VCaP (cell line): ENCODE measurements at regions not wholly inside any gene's neighbourhood (a gene's known extent, or its start where the extent isn't known, plus 50 kb on each side); places are given as distances from the start of the nearest gene placed in this dataset.

Experiments used
- H3K27ac ChIP-seq: fragments of 450-650 bp; 2 replicates; pipeline ENCODE4 v1.5.1; 2017
- CTCF ChIP-seq: fragments of 450-650 bp; conservative IDR thresholded peaks from 2 replicates; pipeline ENCODE4 v1.5.1; 2017; ENCODE audit warnings: mild to moderate bottlenecking, moderate library complexity

- TF ChIP-seq CTCF, result no peak
- H3K27ac ChIP-seq, result no peak overlapping the region
Measured at GRCh38 chr4:35228313-35228712, 1016.0 kb downstream of the ARAP2 start.

GRCh38 chr4:35229021-35229420 is 1015.3 kb downstream of the ARAP2 start:
- no peak overlapping the region for H3K27ac ChIP-seq
- TF ChIP-seq CTCF, result no peak

GRCh38 chr4:35237924-35238323 is 1006.4 kb downstream of the ARAP2 start:
- no peak overlapping the region for H3K27ac ChIP-seq
- no peak for TF ChIP-seq CTCF

GRCh38 chr4:35238793-35239192 is 1005.5 kb downstream of the ARAP2 start:
- TF ChIP-seq CTCF, result no peak
- no peak overlapping the region for H3K27ac ChIP-seq

GRCh38 chr4:35246493-35246892 is 997.8 kb downstream of the ARAP2 start:
- TF ChIP-seq CTCF, result no peak

GRCh38 chr4:35247047-35247446 is 997.3 kb downstream of the ARAP2 start:
- TF ChIP-seq CTCF, result no peak
- H3K27ac ChIP-seq, result peak overlapping the region; percentile 78

More at GRCh38 chr4:35246493-35246892, 997.8 kb downstream of the ARAP2 start:
- H3K27ac ChIP-seq, result peak overlapping the region; percentile 78

GRCh38 chr4:35250331-35250730 is 994.0 kb downstream of the ARAP2 start:
- no peak for TF ChIP-seq CTCF
- peak overlapping the region; percentile 79 for H3K27ac ChIP-seq

- TF ChIP-seq CTCF, result no peak
- peak overlapping the region; percentile 79 for H3K27ac ChIP-seq
Measured at GRCh38 chr4:35250761-35251160, 993.6 kb downstream of the ARAP2 start.
